ENCODE measurements at regions not wholly inside any gene's neighbourhood (a gene's known extent, or its start where the extent isn't known, plus 50 kb on each side); places are given as distances from the start of the nearest gene placed in this dataset.

- WGBS (ENCODE audit: insufficient coverage, insufficient replicate concordance, low lambda C conversion rate, missing lambda C conversion rate) = 20% methylated on average over 11 of the region's 11 CpGs
- BruUV-seq (replicated peaks) = no TSS peak
- H2AFZ ChIP-seq (ENCODE audit: control insufficient read depth, low read depth, low read length) = no peak overlapping the region
- no peak overlapping the region for H3K9ac ChIP-seq (ENCODE audit: control insufficient read depth, insufficient read depth, low read length)
- no peaks in the 10 kb centered on the region for H3K79me2 ChIP-seq (ENCODE audit: control insufficient read depth, insufficient read depth, low read length)
- ChIA-PET POLR2A (no interaction called here), RAD21 (ENCODE audit: unreplicated experiment) (no interaction called here), CTCF (interaction anchor here (0.7 to 1.3 kb wide), 3 partner anchors 8 to 430 kb away, joined by 3 to 4 read pairs (median 3); no protein-coding TSS in a partner anchor), SMC1A (ENCODE audit: uncharacterized antibody, unreplicated experiment) (interaction anchor here (1.2 to 1.5 kb wide), 3 partner anchors 7 to 41 kb away, joined by 3 to 6 read pairs (median 4); no protein-coding TSS in a partner anchor)
- H3K27me3 ChIP-seq (replicated peaks in 1 of 2; ENCODE audit: control insufficient read depth in 2 of 2, insufficient read depth in 2 of 2, low read length in 1 of 2) = no peaks in the 10 kb centered on the region
- no peaks in the 10 kb centered on the region for H3K9me3 ChIP-seq (replicated peaks; ENCODE audit: control insufficient read depth, insufficient read depth, low read length)
- intact Hi-C loops (cut with micrococcal nuclease; ENCODE audit: unreplicated experiment) (no loop called here), in situ Hi-C loops (cut with MboI) (no loop called here)
- H3K4me1 ChIP-seq (ENCODE audit: control insufficient read depth, insufficient read depth, low read length) = no peaks in the 10 kb centered on the region
- no peak for ATAC-seq
- DNase-seq (ENCODE audit: low read depth, low spot score) = no peak
- FAIRE-seq = no peak
- no peak overlapping the region for H3K27ac ChIP-seq (ENCODE audit: control insufficient read depth, insufficient read depth)
- H3K36me3 ChIP-seq (ENCODE audit: control insufficient read depth in 2 of 2, insufficient read depth in 2 of 2, low read length in 1 of 2) = no peaks in the 10 kb centered on the region
- H4K20me1 ChIP-seq (ENCODE audit: control insufficient read depth, insufficient read depth) = no peaks in the 10 kb centered on the region
- TF ChIP-seq KAT2A (conservative IDR thresholded peaks at IDR 0.05; ENCODE audit: control insufficient read depth, low read depth, low read length) (no peak), SIN3A (IDR thresholded peaks at IDR 0.05; ENCODE audit: low read depth, low read length) (no peak), MTA2 (IDR thresholded peaks at IDR 0.05; ENCODE audit: low read depth) (no peak), TCF12 (IDR thresholded peaks at IDR 0.05; ENCODE audit: low read depth, low read length) (no peak), FOXM1 (IDR thresholded peaks at IDR 0.05; ENCODE audit: low read depth, low read length) (no peak), BRCA1 (IDR thresholded peaks at IDR 0.05; ENCODE audit: low read depth, low read length) (no peak), NR2C2 (IDR thresholded peaks at IDR 0.05; ENCODE audit: borderline replicate concordance, control insufficient read depth, insufficient read length, low read depth) (no peak), ZNF622 (IDR thresholded peaks at IDR 0.05) (no peak), CUX1 (IDR thresholded peaks at IDR 0.05; ENCODE audit: insufficient replicate concordance, low read depth, low read length) (no peak), DPF2 (IDR thresholded peaks at IDR 0.05) (no peak), MXI1 (IDR thresholded peaks at IDR 0.05; ENCODE audit: low read depth, low read length) (no peak), NR2C1 (IDR thresholded peaks at IDR 0.05) (no peak), RCOR1 (conservative IDR thresholded peaks at IDR 0.05; ENCODE audit: low read depth, low read length) (no peak)
- no peak overlapping the region for H3K4me2 ChIP-seq (ENCODE audit: control insufficient read depth, insufficient read depth)
- H3K4me3 ChIP-seq = no peak overlapping the region
Observed at GRCh38 chr4:177907736-177908424, 465.6 kb upstream of the AGA start.

All from GM12878 (cell line).